GM21447 (cell line): ENCODE measurements at regions not wholly inside any gene's neighbourhood (a gene's known extent, or its start where the extent isn't known, plus 50 kb on each side); places are given as distances from the start of the nearest gene placed in this dataset.
"Not testable (repeated sequence)": the region's sequence is repeated elsewhere in the genome, so short reads cannot be mapped to it uniquely, and the experiment has no call there.

ENCODE experiments used
- ATAC-seq: cut with Tn5 transposase; IDR thresholded peaks from one replicate; pipeline ENCODE4 v1.9.1; 2021; ENCODE audit not compliant: unreplicated experiment

GRCh38 chr10:56537984-56538383 lies 176.9 kb upstream of the ZWINT start:
- ATAC-seq: no peak

DNA sequence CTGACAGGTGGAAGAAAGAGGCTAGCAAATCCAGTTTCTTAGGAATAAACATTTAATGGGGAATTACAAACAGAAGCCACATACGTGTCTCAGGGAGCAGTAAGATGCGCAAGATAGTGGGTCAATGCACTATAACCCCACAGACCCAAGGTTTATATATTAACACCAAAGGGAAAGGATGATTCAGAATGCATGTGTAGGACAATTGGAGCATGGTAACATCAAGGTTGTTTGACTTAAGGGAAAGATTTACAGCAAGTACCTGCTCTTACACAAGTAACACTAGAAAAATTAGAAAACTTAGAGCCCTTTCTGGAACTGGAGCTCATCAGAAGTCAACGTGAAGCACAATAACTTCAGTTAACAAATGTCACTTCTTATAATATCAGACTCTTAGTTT lies 161.1 kb upstream of the ZWINT start:
- no peak for ATAC-seq

- no peak for ATAC-seq
Measured at GRCh38 chr10:56508562-56508961, 147.5 kb upstream of the ZWINT start.

DNA sequence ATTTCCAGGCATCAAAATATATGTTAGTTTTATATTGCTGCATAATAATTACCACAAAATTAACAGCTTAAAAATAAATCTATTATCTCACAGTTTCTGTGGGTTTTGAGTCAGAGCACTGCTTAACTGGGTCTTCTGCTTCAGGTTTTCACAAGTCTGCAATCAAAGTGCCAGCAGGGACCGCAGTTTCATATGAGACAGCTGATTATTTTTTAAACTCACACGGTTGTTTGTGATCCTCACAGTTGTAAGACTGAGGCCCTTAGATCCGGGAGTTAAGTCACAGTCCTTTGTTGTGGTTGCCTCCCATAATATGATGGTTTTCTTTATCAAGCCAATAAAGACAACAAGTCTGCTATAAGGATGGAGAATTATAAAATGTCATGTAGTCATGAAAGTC lies 146.0 kb upstream of the ZWINT start:
- ATAC-seq: no peak

DNA sequence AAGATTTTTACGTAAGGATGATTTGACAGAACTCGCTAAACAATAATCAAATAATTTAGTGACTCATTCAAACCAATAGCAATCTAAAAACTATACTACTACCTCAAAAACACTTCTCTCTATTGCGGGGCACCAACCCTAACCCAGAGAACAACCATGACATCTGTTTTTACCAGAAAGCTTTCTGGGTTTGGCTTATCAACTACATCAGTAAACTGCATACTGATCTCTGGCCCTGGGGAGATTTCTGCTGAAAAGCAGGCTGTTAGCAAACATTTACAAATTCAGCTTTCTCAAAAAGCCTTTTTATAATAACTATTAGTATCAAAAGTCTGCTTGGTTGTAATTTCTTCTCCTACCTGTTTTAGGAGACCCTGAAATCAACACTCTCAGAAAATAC lies 144.5 kb upstream of the ZWINT start:
- ATAC-seq: no peak

DNA sequence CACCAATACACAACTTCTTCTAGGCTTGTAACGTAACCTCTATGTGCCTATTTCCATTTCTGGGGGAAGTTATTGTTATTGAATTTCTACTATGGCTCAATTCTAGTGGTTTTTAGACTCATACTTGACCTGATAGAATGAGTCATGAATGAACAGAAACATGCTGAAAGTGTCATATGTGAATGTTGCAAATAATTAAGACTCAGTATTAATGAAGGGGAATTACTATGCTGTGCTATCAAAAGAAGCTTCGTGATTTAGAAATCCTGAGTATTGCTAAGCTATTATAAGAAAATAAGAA lies 135.1 kb upstream of the ZWINT start:
- ATAC-seq: no peak

DNA sequence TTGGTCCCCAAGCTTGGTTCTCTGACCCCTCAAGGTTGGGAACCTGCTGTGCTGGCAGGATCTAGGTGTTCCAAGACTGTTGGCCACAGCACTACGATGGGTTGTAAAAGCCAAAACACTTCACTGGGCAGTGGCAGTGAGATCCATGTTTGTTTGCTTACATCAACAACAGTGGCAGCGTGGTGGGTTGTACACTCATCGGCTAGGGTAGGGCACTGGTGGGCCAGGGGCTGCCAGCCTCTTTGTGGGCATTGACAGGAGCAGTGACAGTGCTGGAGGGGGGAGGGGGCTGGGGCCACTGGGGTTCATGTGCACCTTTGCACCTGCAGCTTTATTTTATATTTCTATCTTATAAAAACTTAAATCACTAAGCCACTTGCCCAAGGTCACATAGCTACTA lies 126.7 kb upstream of the ZWINT start:
- ATAC-seq: no peak

- no peak for ATAC-seq
Measured at GRCh38 chr10:56481521-56482091, 120.5 kb upstream of the ZWINT start.

GRCh38 chr10:56472978-56473377 lies 111.9 kb upstream of the ZWINT start:
- no peak for ATAC-seq

DNA sequence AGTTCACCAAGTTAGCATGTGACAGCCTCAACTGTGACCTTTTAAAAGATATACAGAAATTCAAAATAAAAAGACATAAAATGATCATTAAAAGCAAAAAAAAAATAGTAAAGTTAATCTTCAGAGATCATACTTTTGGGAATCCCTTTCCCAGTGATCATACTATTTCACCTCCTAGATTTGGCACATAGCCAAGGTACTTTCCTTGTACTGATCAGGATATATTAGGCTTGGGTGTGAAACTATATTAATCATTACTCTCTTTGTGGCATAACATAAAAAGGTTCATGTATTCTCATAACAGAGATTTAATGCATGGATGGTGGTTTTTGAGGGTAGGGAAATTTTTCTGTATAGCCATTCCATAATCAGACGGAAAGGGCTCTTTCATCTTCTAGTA lies 109.6 kb upstream of the ZWINT start:
- ATAC-seq: no peak

DNA sequence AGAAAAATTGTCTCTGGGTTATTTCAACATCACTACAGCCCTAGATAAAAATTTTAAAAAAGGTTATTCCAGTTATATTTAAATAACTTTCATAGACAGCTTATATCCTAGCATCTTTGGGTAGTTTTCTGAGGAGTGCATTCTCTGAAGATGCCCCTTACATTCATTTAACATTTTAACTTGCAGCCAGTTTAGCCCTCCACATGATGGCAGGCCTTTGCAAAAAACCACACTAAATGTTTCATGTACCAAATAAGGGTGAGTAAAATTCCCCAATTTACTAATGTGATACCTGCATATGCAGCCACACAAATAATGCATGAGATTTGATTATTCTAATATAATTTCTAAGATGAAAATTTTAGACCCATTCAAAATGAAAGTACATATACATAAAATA lies 108.4 kb upstream of the ZWINT start:
- ATAC-seq: no peak

- ATAC-seq: no peak
Measured at GRCh38 chr10:56466005-56466404, 104.9 kb upstream of the ZWINT start.

DNA sequence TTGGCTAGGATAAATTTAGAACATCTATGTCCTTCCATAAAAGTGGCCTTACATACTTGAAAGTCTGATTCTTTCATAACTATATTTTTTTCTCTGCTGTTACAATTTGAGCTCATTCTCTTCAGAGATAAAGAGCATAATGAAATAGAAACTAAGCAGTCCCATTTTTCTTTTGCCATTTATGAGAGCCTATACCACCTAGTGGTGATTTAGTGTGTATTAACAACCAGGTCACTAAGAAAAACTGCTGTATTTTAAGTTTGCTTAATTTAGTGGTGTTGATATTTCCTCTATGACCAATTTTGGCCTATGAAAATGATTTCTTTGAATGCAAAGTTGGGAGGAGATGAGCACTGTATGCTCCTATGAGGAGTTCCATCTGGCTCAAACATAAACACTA lies 88.7 kb upstream of the ZWINT start:
- no peak for ATAC-seq

DNA sequence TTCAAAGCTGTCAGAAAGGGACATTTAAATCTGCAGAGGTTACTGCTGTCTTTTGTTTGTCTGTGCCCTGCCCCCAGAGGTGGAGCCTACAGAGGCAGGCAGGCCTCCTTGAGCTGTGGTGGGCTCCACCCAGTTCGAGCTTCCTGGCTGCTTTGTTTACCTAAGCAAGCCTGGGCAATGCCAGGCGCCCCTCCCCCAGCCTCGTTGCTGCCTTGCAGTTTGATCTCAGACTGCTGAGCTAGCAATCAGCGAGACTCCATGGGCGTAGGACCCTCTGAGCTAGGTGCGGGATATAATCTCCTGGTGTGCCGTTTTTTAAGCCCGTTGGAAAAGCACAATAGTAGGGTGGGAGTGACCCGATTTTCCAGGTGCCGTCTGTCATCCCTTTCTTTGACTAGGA lies 86.6 kb upstream of the ZWINT start:
- ATAC-seq: not testable (repeated sequence)

DNA sequence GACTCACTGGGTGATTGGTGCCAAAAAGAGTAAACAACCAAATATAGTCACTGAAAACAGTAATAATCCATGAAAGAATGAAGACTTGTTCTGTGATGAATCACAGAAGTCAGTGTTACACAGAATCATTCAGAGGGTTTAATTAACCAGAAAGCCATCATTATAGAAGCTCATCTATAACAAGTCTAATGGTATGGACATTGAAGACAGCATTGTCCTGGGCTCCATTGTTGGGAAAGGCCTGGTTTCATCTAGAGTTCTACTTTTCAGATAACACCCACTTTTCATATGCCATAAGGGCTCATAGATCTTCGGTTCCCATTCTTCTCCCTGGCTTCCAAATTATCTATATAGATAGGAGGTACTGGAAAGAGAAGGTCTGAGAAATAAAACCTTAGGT lies 80.3 kb upstream of the ZWINT start:
- not testable (repeated sequence) for ATAC-seq
